ENCODE measurements at regions not wholly inside any gene's neighbourhood (a gene's known extent, or its start where the extent isn't known, plus 50 kb on each side); places are given as distances from the start of the nearest gene placed in this dataset.

DNA sequence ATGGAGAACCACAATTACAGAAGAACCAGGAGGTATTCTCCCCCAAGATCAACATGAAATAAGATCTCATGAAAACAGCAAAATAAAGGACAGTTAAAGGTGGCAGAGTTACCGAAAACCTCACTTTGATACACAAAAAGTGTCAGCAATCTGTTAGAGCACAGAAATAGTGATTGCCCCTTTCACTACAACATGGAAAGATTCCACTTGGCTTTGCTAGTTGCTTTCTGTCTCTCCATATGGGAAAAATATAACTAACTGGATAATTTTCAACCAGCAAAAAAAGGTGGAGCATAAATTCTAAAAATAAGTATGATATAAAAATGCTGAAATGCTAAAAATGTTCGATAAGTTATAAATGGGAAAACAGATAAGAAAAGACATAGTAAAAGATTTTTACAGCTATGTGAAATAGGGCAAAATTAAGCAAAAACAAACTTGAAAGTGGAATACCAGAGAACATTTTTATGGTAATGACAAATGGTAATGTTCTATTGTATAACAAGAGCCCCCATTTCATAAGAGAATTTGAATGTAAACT is 90.2 kb downstream of the GPR85 start:
- ChIA-PET POLR2A (ENCODE audit: low non-redundant PET) (no interaction called here), CTCF (no interaction called here)
- Histone ChIP-seq H3K27me3 (replicated peaks; ENCODE audit: insufficient read depth, low read depth, low read length, poor library complexity) (peaks cover 3% of the 10 kb centered on the region), H3K4me1 (ENCODE audit: insufficient read depth, low read length, poor library complexity, severe bottlenecking) (peaks cover 3% of the 10 kb centered on the region), H3K27ac (ENCODE audit: low read depth, low read length, poor library complexity, severe bottlenecking) (no peak overlapping the region), H3K4me3 (ENCODE audit: low read depth, low read length, poor library complexity, severe bottlenecking) (no peak overlapping the region), H3K9me3 (ENCODE audit: low read depth, low read length, poor library complexity, severe bottlenecking) (no peaks in the 10 kb centered on the region), H3K36me3 (ENCODE audit: insufficient read depth, low read length, poor library complexity, severe bottlenecking) (no peaks in the 10 kb centered on the region)
- TF ChIP-seq, protein P1, sequence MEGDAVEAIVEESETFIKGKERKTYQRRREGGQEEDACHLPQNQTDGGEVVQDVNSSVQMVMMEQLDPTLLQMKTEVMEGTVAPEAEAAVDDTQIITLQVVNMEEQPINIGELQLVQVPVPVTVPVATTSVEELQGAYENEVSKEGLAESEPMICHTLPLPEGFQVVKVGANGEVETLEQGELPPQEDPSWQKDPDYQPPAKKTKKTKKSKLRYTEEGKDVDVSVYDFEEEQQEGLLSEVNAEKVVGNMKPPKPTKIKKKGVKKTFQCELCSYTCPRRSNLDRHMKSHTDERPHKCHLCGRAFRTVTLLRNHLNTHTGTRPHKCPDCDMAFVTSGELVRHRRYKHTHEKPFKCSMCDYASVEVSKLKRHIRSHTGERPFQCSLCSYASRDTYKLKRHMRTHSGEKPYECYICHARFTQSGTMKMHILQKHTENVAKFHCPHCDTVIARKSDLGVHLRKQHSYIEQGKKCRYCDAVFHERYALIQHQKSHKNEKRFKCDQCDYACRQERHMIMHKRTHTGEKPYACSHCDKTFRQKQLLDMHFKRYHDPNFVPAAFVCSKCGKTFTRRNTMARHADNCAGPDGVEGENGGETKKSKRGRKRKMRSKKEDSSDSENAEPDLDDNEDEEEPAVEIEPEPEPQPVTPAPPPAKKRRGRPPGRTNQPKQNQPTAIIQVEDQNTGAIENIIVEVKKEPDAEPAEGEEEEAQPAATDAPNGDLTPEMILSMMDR (conservative IDR thresholded peaks at IDR 0.05; ENCODE audit: low read depth, low read length), result no peak
- TF ChIP-seq EZH2 (IDR thresholded peaks at IDR 0.05; ENCODE audit: borderline replicate concordance, low read depth, low read length, poor library complexity, severe bottlenecking), result no peak
- intact Hi-C loops (cut with micrococcal nuclease; ENCODE audit: unreplicated experiment), result no loop called here
- DNase-seq (ENCODE audit: low spot score), result no peak
- BruUV-seq (replicated peaks), result no TSS peak

DNA sequence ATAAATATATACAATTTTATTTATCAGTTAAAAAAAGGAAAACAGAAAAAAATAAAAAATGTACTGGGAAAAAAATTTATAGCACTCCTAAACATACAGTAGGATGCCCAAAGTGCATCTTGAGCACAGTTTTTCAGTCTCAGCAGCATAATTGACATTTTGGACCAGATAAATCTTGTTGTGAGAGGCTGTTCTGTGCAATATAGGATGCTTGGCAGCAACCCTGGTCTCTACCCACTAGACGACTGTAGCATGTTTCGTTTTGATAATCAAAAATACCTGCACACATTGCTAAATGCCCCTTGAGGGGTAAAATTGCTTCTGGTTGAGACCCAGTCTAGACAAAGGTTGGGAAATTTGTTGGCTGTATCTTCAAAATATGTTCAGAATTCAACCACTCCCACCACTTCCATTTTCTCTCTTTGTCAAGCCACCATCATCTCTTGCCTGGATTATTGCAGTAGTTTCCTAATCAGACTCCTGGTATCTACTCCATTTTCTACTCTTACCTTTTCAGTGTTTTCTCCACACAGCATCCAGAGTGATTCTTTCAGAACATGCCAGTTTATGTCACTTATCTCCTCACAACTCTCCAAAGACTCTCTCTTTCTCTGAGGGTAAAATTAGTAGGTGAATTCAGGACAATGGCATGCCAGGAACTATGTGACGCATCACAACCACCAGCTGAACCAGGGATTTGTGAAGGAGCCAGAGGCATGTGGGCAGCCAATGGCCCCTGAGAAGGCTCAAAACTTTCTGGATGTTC is 91.4 kb downstream of the GPR85 start:
- Histone ChIP-seq H3K27me3 (replicated peaks; ENCODE audit: insufficient read depth, low read depth, low read length, poor library complexity) (peaks cover 3% of the 10 kb centered on the region), H3K36me3 (ENCODE audit: insufficient read depth, low read length, poor library complexity, severe bottlenecking) (no peaks in the 10 kb centered on the region), H3K27ac (ENCODE audit: low read depth, low read length, poor library complexity, severe bottlenecking) (no peak overlapping the region), H3K4me3 (ENCODE audit: low read depth, low read length, poor library complexity, severe bottlenecking) (no peak overlapping the region), H3K9me3 (ENCODE audit: low read depth, low read length, poor library complexity, severe bottlenecking) (no peaks in the 10 kb centered on the region), H3K4me1 (ENCODE audit: insufficient read depth, low read length, poor library complexity, severe bottlenecking) (no peaks in the 10 kb centered on the region)
- DNase-seq (ENCODE audit: low spot score), result no peak
- intact Hi-C loops (cut with micrococcal nuclease; ENCODE audit: unreplicated experiment), result no loop called here
- CTCF ChIA-PET, result no interaction called here
- TF ChIP-seq, protein P1 (conservative IDR thresholded peaks at IDR 0.05; ENCODE audit: low read depth, low read length), result no peak
- no peak for TF ChIP-seq EZH2 (IDR thresholded peaks at IDR 0.05; ENCODE audit: borderline replicate concordance, low read depth, low read length, poor library complexity, severe bottlenecking)
- no TSS peak for BruUV-seq (replicated peaks)
- POLR2A ChIA-PET (ENCODE audit: low non-redundant PET), result no interaction called here

DNA sequence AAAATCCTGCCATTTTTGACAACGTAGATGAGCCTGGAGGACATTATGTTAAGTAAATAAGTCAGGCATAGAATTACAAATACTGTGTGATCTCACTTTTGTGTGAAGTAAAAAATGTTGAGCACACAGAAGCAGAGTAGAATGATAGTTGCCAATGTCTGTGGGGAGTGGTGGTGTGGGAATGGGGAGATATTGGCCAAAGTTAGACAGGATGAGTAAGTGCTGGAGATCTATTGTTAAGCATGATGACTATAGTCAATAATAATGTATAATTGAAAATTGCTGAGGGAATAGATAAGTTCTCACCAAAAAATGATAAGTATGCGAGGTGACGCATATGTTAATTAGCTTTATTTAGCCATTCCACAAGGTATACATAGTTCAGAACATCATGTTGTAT is 92.0 kb downstream of the GPR85 start:
- DNase-seq (ENCODE audit: low spot score), result no peak
- Histone ChIP-seq H3K4me3 (ENCODE audit: low read depth, low read length, poor library complexity, severe bottlenecking) (no peak overlapping the region), H3K27ac (ENCODE audit: low read depth, low read length, poor library complexity, severe bottlenecking) (no peak overlapping the region), H3K27me3 (replicated peaks; ENCODE audit: insufficient read depth, low read depth, low read length, poor library complexity) (peaks cover 3% of the 10 kb centered on the region), H3K9me3 (ENCODE audit: low read depth, low read length, poor library complexity, severe bottlenecking) (no peaks in the 10 kb centered on the region), H3K36me3 (ENCODE audit: insufficient read depth, low read length, poor library complexity, severe bottlenecking) (no peaks in the 10 kb centered on the region), H3K4me1 (ENCODE audit: insufficient read depth, low read length, poor library complexity, severe bottlenecking) (no peaks in the 10 kb centered on the region)
- intact Hi-C loops (cut with micrococcal nuclease; ENCODE audit: unreplicated experiment), result no loop called here
- POLR2A ChIA-PET (ENCODE audit: low non-redundant PET), result no interaction called here
- CTCF ChIA-PET, result no interaction called here
- BruUV-seq (replicated peaks), result no TSS peak
- TF ChIP-seq, protein P1 (conservative IDR thresholded peaks at IDR 0.05; ENCODE audit: low read depth, low read length), result no peak
- no peak for TF ChIP-seq EZH2 (IDR thresholded peaks at IDR 0.05; ENCODE audit: borderline replicate concordance, low read depth, low read length, poor library complexity, severe bottlenecking)

Measured in A673 (cell line).